Hepatocyte (in vitro differentiated cells): ENCODE measurements at regions not wholly inside any gene's neighbourhood (a gene's known extent, or its start where the extent isn't known, plus 50 kb on each side); places are given as distances from the start of the nearest gene placed in this dataset.

Source experiments
- DNase-seq: peaks from one replicate; pipeline ENCODE4 v3.0.0-alpha.2; 2016; ENCODE audit warnings: low spot score
- H2AFZ ChIP-seq: fragments of 200-600 bp; sonication (generic); 2 replicates; pipeline ENCODE4 v1.6.0; 2016; ENCODE audit warnings: antibody characterized with exemption, mild to moderate bottlenecking
- H3K27ac ChIP-seq: fragments of 200-600 bp; sonication (generic); 2 replicates; pipeline ENCODE4 v1.5.1; 2016; ENCODE audit warnings: mild to moderate bottlenecking
- H3K27me3 ChIP-seq: fragments of 200-600 bp; sonication (generic); 2 replicates; pipeline ENCODE4 v1.6.1; 2016
- H3K36me3 ChIP-seq: fragments of 200-600 bp; sonication (generic); replicated peaks from 2 replicates; pipeline ENCODE4 v1.5.1; 2016; ENCODE audit warnings: low read depth; ENCODE audit not compliant: insufficient read depth
- H3K4me1 ChIP-seq: fragments of 200-600 bp; sonication (generic); 2 replicates; pipeline ENCODE4 v1.5.1; 2016; ENCODE audit warnings: mild to moderate bottlenecking, moderate library complexity; ENCODE audit not compliant: insufficient read depth
- H3K4me2 ChIP-seq: fragments of 200-600 bp; sonication (generic); 2 replicates; pipeline ENCODE4 v1.6.0; 2016
- H3K4me3 ChIP-seq: fragments of 200-600 bp; sonication (generic); 2 replicates; pipeline ENCODE4 v1.5.1; 2016; ENCODE audit warnings: mild to moderate bottlenecking
- H3K79me2 ChIP-seq: fragments of 200-600 bp; sonication (generic); 2 replicates; pipeline ENCODE4 v1.6.0; 2017; ENCODE audit warnings: mild to moderate bottlenecking
- H3K9me2 ChIP-seq: fragments of 200-600 bp; sonication (generic); replicated peaks from 2 replicates; pipeline ENCODE4 v1.6.0; 2017; ENCODE audit warnings: mild to moderate bottlenecking; ENCODE audit not compliant: insufficient read depth
- H3K9me3 ChIP-seq: fragments of 200-600 bp; sonication (generic); 2 replicates; pipeline ENCODE4 v1.5.1; 2016; ENCODE audit warnings: low read depth, mild to moderate bottlenecking
- H4K20me1 ChIP-seq: fragments of 200-600 bp; sonication (generic); 2 replicates; pipeline ENCODE4 v1.6.0; 2016; ENCODE audit warnings: mild to moderate bottlenecking; ENCODE audit not compliant: insufficient read depth, poor library complexity, severe bottlenecking
- EZH2 ChIP-seq: fragments of 200-600 bp; sonication (generic); IDR thresholded peaks from 2 replicates; pipeline ENCODE4 v1.6.1; 2016; ENCODE audit warnings: antibody characterized with exemption, mild to moderate bottlenecking, borderline replicate concordance
- EZH2phosphoT487 ChIP-seq: fragments of 200-600 bp; sonication (generic); IDR thresholded peaks from one replicate; pipeline ENCODE4 v1.6.1; 2018; ENCODE audit warnings: antibody characterized with exemption, mild to moderate bottlenecking, low read depth, moderate library complexity; ENCODE audit not compliant: unreplicated experiment, severe bottlenecking
- whole genome bisulfite sequencing: methylation state at CpG from one replicate; pipeline ENCODE4 v1.1.6; 2016; ENCODE audit warnings: low lambda C conversion rate; ENCODE audit errors: missing lambda C conversion rate; 5-methylcytosine and 5-hydroxymethylcytosine counted together
- TF ChIP-seq, protein P1 (sequence below): fragments of 200-600 bp; sonication (generic); IDR thresholded peaks from 2 replicates; pipeline ENCODE4 v1.5.1; 2016; ENCODE audit warnings: antibody characterized with exemption, mild to moderate bottlenecking; ENCODE audit not compliant: poor library complexity

DNA sequence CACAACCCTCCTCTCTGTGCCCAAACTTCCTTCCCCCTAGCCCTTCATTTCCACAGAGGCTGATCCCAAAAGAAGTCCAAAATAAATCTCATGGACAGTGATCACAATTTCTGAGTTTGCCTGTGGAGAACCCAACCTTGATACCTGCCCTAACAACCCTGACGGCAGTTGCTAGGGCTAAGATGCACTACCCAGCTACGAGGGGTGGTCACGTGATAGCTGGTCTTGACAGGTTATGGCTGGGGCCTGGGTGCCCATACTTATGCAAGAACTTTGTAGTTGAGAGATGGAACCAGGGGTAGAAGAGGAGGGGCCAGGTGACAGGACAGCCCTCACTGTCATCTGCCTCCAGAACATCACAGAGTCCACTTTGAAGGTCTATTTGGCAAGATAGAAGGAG lies 147.9 kb downstream of the AKAIN1 start:
- TF ChIP-seq, protein P1, sequence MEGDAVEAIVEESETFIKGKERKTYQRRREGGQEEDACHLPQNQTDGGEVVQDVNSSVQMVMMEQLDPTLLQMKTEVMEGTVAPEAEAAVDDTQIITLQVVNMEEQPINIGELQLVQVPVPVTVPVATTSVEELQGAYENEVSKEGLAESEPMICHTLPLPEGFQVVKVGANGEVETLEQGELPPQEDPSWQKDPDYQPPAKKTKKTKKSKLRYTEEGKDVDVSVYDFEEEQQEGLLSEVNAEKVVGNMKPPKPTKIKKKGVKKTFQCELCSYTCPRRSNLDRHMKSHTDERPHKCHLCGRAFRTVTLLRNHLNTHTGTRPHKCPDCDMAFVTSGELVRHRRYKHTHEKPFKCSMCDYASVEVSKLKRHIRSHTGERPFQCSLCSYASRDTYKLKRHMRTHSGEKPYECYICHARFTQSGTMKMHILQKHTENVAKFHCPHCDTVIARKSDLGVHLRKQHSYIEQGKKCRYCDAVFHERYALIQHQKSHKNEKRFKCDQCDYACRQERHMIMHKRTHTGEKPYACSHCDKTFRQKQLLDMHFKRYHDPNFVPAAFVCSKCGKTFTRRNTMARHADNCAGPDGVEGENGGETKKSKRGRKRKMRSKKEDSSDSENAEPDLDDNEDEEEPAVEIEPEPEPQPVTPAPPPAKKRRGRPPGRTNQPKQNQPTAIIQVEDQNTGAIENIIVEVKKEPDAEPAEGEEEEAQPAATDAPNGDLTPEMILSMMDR: no peak
- TF ChIP-seq EZH2 (no peak), EZH2phosphoT487 (no peak)
- 90% methylated on average over 3 of the region's 3 CpGs for WGBS

DNA sequence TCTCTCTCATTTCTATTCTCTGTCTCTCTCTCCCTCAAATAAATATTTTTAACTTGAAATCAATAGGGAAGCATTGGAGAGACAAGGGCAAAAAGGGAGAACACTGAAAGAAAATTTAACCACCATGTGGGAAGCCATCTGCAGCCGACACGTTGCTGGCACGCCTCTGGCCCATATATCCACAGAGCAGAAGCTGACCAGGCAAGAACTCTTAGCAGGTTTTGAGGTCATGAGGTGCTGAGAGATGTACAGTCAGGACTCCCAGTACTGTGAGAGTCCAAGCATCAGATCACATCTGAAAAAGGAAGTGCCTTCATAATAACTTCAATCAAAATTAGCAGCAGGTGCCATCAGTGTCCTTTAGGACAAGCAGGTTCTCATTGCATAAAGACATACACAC lies 156.6 kb downstream of the AKAIN1 start:
- no peak for DNase-seq
- Histone ChIP-seq H2AFZ (no peak overlapping the region), H3K4me2 (no peak overlapping the region), H4K20me1 (no peaks in the 10 kb centered on the region), H3K9me2 (no peaks in the 10 kb centered on the region), H3K27ac (no peak overlapping the region), H3K4me3 (no peak overlapping the region), H3K36me3 (no peaks in the 10 kb centered on the region), H3K27me3 (no peaks in the 10 kb centered on the region), H3K9me3 (no peaks in the 10 kb centered on the region), H3K4me1 (no peaks in the 10 kb centered on the region), H3K79me2 (no peaks in the 10 kb centered on the region)
- no peak for TF ChIP-seq EZH2phosphoT487
- TF ChIP-seq, protein P1: no peak
- no peak for TF ChIP-seq EZH2
- 89% methylated on average over 3 of the region's 3 CpGs for WGBS

More for the DNA sequence above, 147.9 kb downstream of the AKAIN1 start:
- Histone ChIP-seq H2AFZ (no peak overlapping the region), H3K9me3 (no peaks in the 10 kb centered on the region), H3K4me1 (no peaks in the 10 kb centered on the region), H4K20me1 (no peaks in the 10 kb centered on the region), H3K27me3 (no peaks in the 10 kb centered on the region), H3K36me3 (no peaks in the 10 kb centered on the region), H3K4me3 (no peak overlapping the region), H3K4me2 (no peak overlapping the region), H3K9me2 (no peaks in the 10 kb centered on the region), H3K79me2 (no peaks in the 10 kb centered on the region), H3K27ac (no peak overlapping the region)
- DNase-seq: no peak

DNA sequence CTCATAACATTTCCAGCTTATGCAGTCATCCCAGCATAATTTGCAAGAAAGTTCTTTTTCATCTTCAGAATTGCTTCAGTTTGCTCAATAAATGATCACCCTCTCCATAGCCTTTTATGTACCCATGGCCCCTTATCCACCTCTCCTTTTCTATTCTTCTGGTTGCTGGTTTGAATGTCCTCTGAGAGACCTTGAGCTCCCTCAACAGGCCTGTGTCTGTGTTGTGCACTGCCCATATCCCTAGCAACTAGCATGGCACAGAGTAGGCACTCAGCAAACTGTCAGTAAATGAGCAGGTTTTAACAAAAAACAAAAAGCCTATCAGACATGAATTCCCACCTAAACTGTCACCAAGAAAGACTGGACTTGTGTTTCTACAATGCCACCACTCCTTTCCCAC lies 160.5 kb downstream of the AKAIN1 start:
- no peak overlapping the region for H2AFZ ChIP-seq
- no peaks in the 10 kb centered on the region for H3K27me3 ChIP-seq
- H3K9me2 ChIP-seq: no peaks in the 10 kb centered on the region
- H3K4me1 ChIP-seq: no peaks in the 10 kb centered on the region
- H3K27ac ChIP-seq: no peak overlapping the region
- no peaks in the 10 kb centered on the region for H3K36me3 ChIP-seq
- no peak for DNase-seq
- H3K79me2 ChIP-seq: no peaks in the 10 kb centered on the region
- TF ChIP-seq EZH2: no peak
- TF ChIP-seq EZH2phosphoT487: no peak
- TF ChIP-seq, protein P1: no peak
- H3K4me2 ChIP-seq: no peak overlapping the region
- no peak overlapping the region for H3K4me3 ChIP-seq
- no peaks in the 10 kb centered on the region for H3K9me3 ChIP-seq
- H4K20me1 ChIP-seq: no peaks in the 10 kb centered on the region

GRCh38 chr18:5031216-5031615 lies 165.8 kb downstream of the AKAIN1 start:
- Histone ChIP-seq H3K9me3 (no peaks in the 10 kb centered on the region), H3K4me3 (no peak overlapping the region), H3K4me2 (no peak overlapping the region), H3K79me2 (no peaks in the 10 kb centered on the region), H3K27ac (no peak overlapping the region), H2AFZ (no peak overlapping the region), H3K4me1 (no peaks in the 10 kb centered on the region), H4K20me1 (no peaks in the 10 kb centered on the region), H3K9me2 (no peaks in the 10 kb centered on the region), H3K36me3 (no peaks in the 10 kb centered on the region), H3K27me3 (no peaks in the 10 kb centered on the region)
- 78% methylated on average over 2 of the region's 2 CpGs for WGBS
- TF ChIP-seq, protein P1: no peak
- TF ChIP-seq EZH2 (no peak), EZH2phosphoT487 (no peak)
- DNase-seq: no peak
